Neural crest cell (in vitro differentiated cells): ENCODE measurements at regions not wholly inside any gene's neighbourhood (a gene's known extent, or its start where the extent isn't known, plus 50 kb on each side); places are given as distances from the start of the nearest gene placed in this dataset.
"Not testable (repeated sequence)": the region's sequence is repeated elsewhere in the genome, so short reads cannot be mapped to it uniquely, and the experiment has no call there.

Source experiments
- DNase-seq: peaks from one replicate; pipeline ENCODE4 v3.0.0; 2021; ENCODE audit warnings: low read depth, mixed read lengths, low spot score
- H3K27ac Mint-ChIP-seq: one replicate; pipeline ENCODE4 v1.8.0; 2021; ENCODE audit warnings: mild to moderate bottlenecking, mixed read lengths; ENCODE audit not compliant: unreplicated experiment
- H3K27me3 Mint-ChIP-seq: 2 replicates; pipeline ENCODE4 v1.8.0; 2021; ENCODE audit warnings: low read depth, mild to moderate bottlenecking, mixed read lengths
- H3K36me3 Mint-ChIP-seq: 2 replicates; pipeline ENCODE4 v1.8.0; 2021; ENCODE audit warnings: low read depth, mild to moderate bottlenecking, mixed read lengths
- H3K4me1 Mint-ChIP-seq: 2 replicates; pipeline ENCODE4 v1.8.0; 2021; ENCODE audit warnings: mixed read lengths
- H3K4me3 Mint-ChIP-seq: one replicate; pipeline ENCODE4 v1.8.0; 2021; ENCODE audit warnings: mild to moderate bottlenecking, mixed read lengths
- H3K9me3 Mint-ChIP-seq: 2 replicates; pipeline ENCODE4 v1.8.0; 2021; ENCODE audit warnings: mixed read lengths

GRCh38 chr1:149321732-149322016, 153.2 kb upstream of the NBPF19 start:
- H3K27me3 Mint-ChIP-seq, H3K27ac Mint-ChIP-seq, H3K4me3 Mint-ChIP-seq, DNase-seq, H3K9me3 Mint-ChIP-seq, H3K36me3 Mint-ChIP-seq, H3K4me1 Mint-ChIP-seq: not testable (repeated sequence)

- not testable (repeated sequence) for H3K36me3 Mint-ChIP-seq, H3K27me3 Mint-ChIP-seq
Measured at GRCh38 chr1:149330081-149330335, 144.8 kb upstream of the NBPF19 start.

GRCh38 chr1:149336082-149336481, 138.8 kb upstream of the NBPF19 start:
- H3K9me3 Mint-ChIP-seq, H3K27me3 Mint-ChIP-seq, H3K4me3 Mint-ChIP-seq, DNase-seq, H3K4me1 Mint-ChIP-seq, H3K36me3 Mint-ChIP-seq, H3K27ac Mint-ChIP-seq: not testable (repeated sequence)

More at GRCh38 chr1:149330081-149330335, 144.8 kb upstream of the NBPF19 start:
- not testable (repeated sequence) for H3K4me1 Mint-ChIP-seq, H3K27ac Mint-ChIP-seq, H3K4me3 Mint-ChIP-seq, H3K9me3 Mint-ChIP-seq, DNase-seq

- DNase-seq, H3K27ac Mint-ChIP-seq, H3K4me3 Mint-ChIP-seq, H3K36me3 Mint-ChIP-seq, H3K9me3 Mint-ChIP-seq, H3K27me3 Mint-ChIP-seq, H3K4me1 Mint-ChIP-seq: not testable (repeated sequence)
Measured at GRCh38 chr1:149338221-149338691, 136.6 kb upstream of the NBPF19 start.

- H3K4me3 Mint-ChIP-seq, H3K9me3 Mint-ChIP-seq, DNase-seq, H3K36me3 Mint-ChIP-seq, H3K4me1 Mint-ChIP-seq, H3K27ac Mint-ChIP-seq, H3K27me3 Mint-ChIP-seq: not testable (repeated sequence)
Measured at GRCh38 chr1:149338698-149339097, 136.1 kb upstream of the NBPF19 start.

- not testable (repeated sequence) for H3K4me3 Mint-ChIP-seq, H3K36me3 Mint-ChIP-seq, H3K27me3 Mint-ChIP-seq, H3K4me1 Mint-ChIP-seq, DNase-seq, H3K9me3 Mint-ChIP-seq, H3K27ac Mint-ChIP-seq
Measured at GRCh38 chr1:149349448-149349847, 125.4 kb upstream of the NBPF19 start.

- not testable (repeated sequence) for H3K36me3 Mint-ChIP-seq, H3K9me3 Mint-ChIP-seq, H3K4me1 Mint-ChIP-seq, DNase-seq, H3K27ac Mint-ChIP-seq, H3K27me3 Mint-ChIP-seq, H3K4me3 Mint-ChIP-seq
Measured at GRCh38 chr1:149352205-149352604, 122.6 kb upstream of the NBPF19 start.

- H3K27me3 Mint-ChIP-seq, H3K4me1 Mint-ChIP-seq, H3K27ac Mint-ChIP-seq, H3K36me3 Mint-ChIP-seq, H3K4me3 Mint-ChIP-seq, DNase-seq, H3K9me3 Mint-ChIP-seq: not testable (repeated sequence)
Measured at GRCh38 chr1:149354579-149354978, 120.3 kb upstream of the NBPF19 start.

- DNase-seq: not testable (repeated sequence)
Measured at GRCh38 chr1:149355748-149356147, 119.1 kb upstream of the NBPF19 start.

GRCh38 chr1:149356152-149356551, 118.7 kb upstream of the NBPF19 start:
- not testable (repeated sequence) for H3K9me3 Mint-ChIP-seq, H3K27me3 Mint-ChIP-seq, H3K4me1 Mint-ChIP-seq, H3K27ac Mint-ChIP-seq, H3K36me3 Mint-ChIP-seq, DNase-seq, H3K4me3 Mint-ChIP-seq

More at GRCh38 chr1:149355748-149356147, 119.1 kb upstream of the NBPF19 start:
- H3K27ac Mint-ChIP-seq, H3K9me3 Mint-ChIP-seq, H3K4me1 Mint-ChIP-seq, H3K4me3 Mint-ChIP-seq, H3K27me3 Mint-ChIP-seq, H3K36me3 Mint-ChIP-seq: not testable (repeated sequence)

GRCh38 chr1:149360351-149360750, 114.5 kb upstream of the NBPF19 start:
- not testable (repeated sequence) for H3K9me3 Mint-ChIP-seq, H3K27ac Mint-ChIP-seq, H3K36me3 Mint-ChIP-seq, H3K27me3 Mint-ChIP-seq, H3K4me1 Mint-ChIP-seq, DNase-seq, H3K4me3 Mint-ChIP-seq

GRCh38 chr1:149361310-149361709, 113.5 kb upstream of the NBPF19 start:
- not testable (repeated sequence) for H3K36me3 Mint-ChIP-seq, DNase-seq, H3K27ac Mint-ChIP-seq, H3K4me3 Mint-ChIP-seq, H3K9me3 Mint-ChIP-seq, H3K4me1 Mint-ChIP-seq, H3K27me3 Mint-ChIP-seq

- not testable (repeated sequence) for H3K4me1 Mint-ChIP-seq, DNase-seq, H3K9me3 Mint-ChIP-seq, H3K27ac Mint-ChIP-seq, H3K4me3 Mint-ChIP-seq, H3K27me3 Mint-ChIP-seq, H3K36me3 Mint-ChIP-seq
Measured at GRCh38 chr1:149364188-149364981, 110.5 kb upstream of the NBPF19 start.

- H3K4me3 Mint-ChIP-seq, H3K9me3 Mint-ChIP-seq, H3K27me3 Mint-ChIP-seq, DNase-seq, H3K27ac Mint-ChIP-seq, H3K36me3 Mint-ChIP-seq, H3K4me1 Mint-ChIP-seq: not testable (repeated sequence)
Measured at GRCh38 chr1:149366402-149366801, 108.4 kb upstream of the NBPF19 start.
